IMR-90 (cell line): ENCODE measurements at regions not wholly inside any gene's neighbourhood (a gene's known extent, or its start where the extent isn't known, plus 50 kb on each side); places are given as distances from the start of the nearest gene placed in this dataset.

Experiments
- ATAC-seq: fragments of 200-7000 bp; cut with Tn5 transposase; 2 replicates; pipeline ENCODE4 v1.9.1; 2020; ENCODE audit warnings: low read depth, mild to moderate bottlenecking, moderate library complexity
- BruUV-seq: library from RNA; stranded (reverse); fragments of 400-500 nt; replicated peaks from 2 replicates; lab custom pipeline; 2021; lab: Mats Ljungman, UMichigan
- CTCF ChIA-PET: fragments of 300-600 bp; formaldehyde crosslinking; extraction: SDS; loops from one replicate; lab custom pipeline; 2021; ENCODE audit warnings: antibody characterized with exemption; lab: Yijun Ruan, JAX
- POLR2A ChIA-PET: fragments of 300-600 bp; sonication (Branson Sonifier 250); formaldehyde crosslinking; loops from one replicate; lab custom pipeline; 2022; ENCODE audit warnings: antibody characterized with exemption; ENCODE audit not compliant: unreplicated experiment; lab: Charles Lee
- DNase-seq: peaks from one replicate; pipeline ENCODE4 v3.0.0; 2013
- H2AFZ ChIP-seq: replicated peaks from 2 replicates; pipeline ENCODE3; 2013; ENCODE audit warnings: low read length, mild to moderate bottlenecking; ENCODE audit not compliant: poor library complexity
- H2AK5ac ChIP-seq: 2 replicates; pipeline ENCODE4 v1.6.1; 2013; ENCODE audit warnings: low read depth, low read length, inconsistent platforms
- H2AK9ac ChIP-seq: replicated peaks from 2 replicates; pipeline ENCODE3; 2013; ENCODE audit warnings: mild to moderate bottlenecking, low read depth, low read length, moderate library complexity; ENCODE audit not compliant: poor library complexity
- H2BK120ac ChIP-seq: 2 replicates; pipeline ENCODE4 v1.6.1; 2013; ENCODE audit warnings: low read depth, low read length, inconsistent platforms
- H2BK15ac ChIP-seq: 3 replicates; pipeline ENCODE4 v1.6.1; 2013; ENCODE audit warnings: low read depth, low read length, inconsistent platforms
- H2BK20ac ChIP-seq: 2 replicates; pipeline ENCODE4 v1.6.1; 2013; ENCODE audit warnings: low read depth, mild to moderate bottlenecking, inconsistent platforms, low read length, moderate library complexity
- H2BK5ac ChIP-seq: 2 replicates; pipeline ENCODE4 v1.6.1; 2013; ENCODE audit warnings: mild to moderate bottlenecking, low read depth, low read length, inconsistent platforms; ENCODE audit not compliant: poor library complexity, severe bottlenecking
- H3K14ac ChIP-seq: replicated peaks from 2 replicates; pipeline ENCODE4 v1.6.1; 2013; ENCODE audit warnings: low read depth, low read length, inconsistent platforms
- H3K18ac ChIP-seq: 2 replicates; pipeline ENCODE4 v1.6.1; 2013; ENCODE audit warnings: low read depth, low read length, control low read depth
- H3K23ac ChIP-seq: 2 replicates; pipeline ENCODE4 v1.6.1; 2013; ENCODE audit warnings: low read depth, low read length, inconsistent platforms
- H3K27ac ChIP-seq: 2 replicates; pipeline ENCODE4 v1.5.1; 2013; ENCODE audit warnings: mild to moderate bottlenecking, control low read depth, low read length; ENCODE audit not compliant: insufficient read depth
- H3K27me3 ChIP-seq: 2 replicates; pipeline ENCODE4 v1.6.1; 2013; ENCODE audit warnings: low read length; ENCODE audit not compliant: control insufficient read depth, insufficient read depth
- H3K36me3 ChIP-seq: 2 replicates; pipeline ENCODE4 v1.6.1; 2013; ENCODE audit warnings: low read length, mixed read lengths; ENCODE audit not compliant: control insufficient read depth, insufficient read depth
- H3K4ac ChIP-seq: 2 replicates; pipeline ENCODE4 v1.6.1; 2013; ENCODE audit warnings: low read depth, low read length, inconsistent platforms
- H3K4me1 ChIP-seq: 2 replicates; pipeline ENCODE4 v1.6.1; 2013; ENCODE audit warnings: low read length, mixed read lengths; ENCODE audit not compliant: control insufficient read depth, insufficient read depth
- H3K4me2 ChIP-seq: 2 replicates; pipeline ENCODE4 v1.6.1; 2013; ENCODE audit warnings: low read depth, mild to moderate bottlenecking, control low read depth, low read length, moderate library complexity
- H3K4me3 ChIP-seq: 2 replicates; pipeline ENCODE4 v1.5.1; 2013; ENCODE audit warnings: low read depth, mild to moderate bottlenecking, control low read depth, low read length, moderate library complexity; ENCODE audit not compliant: insufficient read depth
- H3K56ac ChIP-seq: 2 replicates; pipeline ENCODE4 v1.6.1; 2013; ENCODE audit warnings: low read length, inconsistent platforms; ENCODE audit not compliant: insufficient read depth; ENCODE audit errors: extremely low read depth
- H3K79me1 ChIP-seq, 2 experiments: 2 replicates each; pipeline ENCODE4 v1.6.1; 2013; ENCODE audit warnings: low read length in 2 of 2, inconsistent platforms in 1 of 2, low read depth in 1 of 2
- H3K9ac ChIP-seq: 2 replicates; pipeline ENCODE4 v1.6.1; 2013; ENCODE audit warnings: low read depth, low read length, control low read depth
- H3K9me1 ChIP-seq: 2 replicates; pipeline ENCODE4 v1.6.1; 2013; ENCODE audit warnings: low read length, inconsistent platforms; ENCODE audit not compliant: insufficient read depth
- H3K9me3 ChIP-seq: 2 replicates; pipeline ENCODE4 v1.6.1; 2013; ENCODE audit warnings: low read length; ENCODE audit not compliant: control insufficient read depth, insufficient read depth
- H4K20me1 ChIP-seq: 2 replicates; pipeline ENCODE4 v1.6.1; 2013; ENCODE audit warnings: low read length, inconsistent platforms; ENCODE audit not compliant: insufficient read depth
- H4K5ac ChIP-seq: 2 replicates; pipeline ENCODE4 v1.6.1; 2013; ENCODE audit warnings: mild to moderate bottlenecking, low read depth, low read length, control low read depth
- H4K8ac ChIP-seq, 2 experiments: 2 replicates each; pipeline ENCODE4 v1.6.1; 2013; ENCODE audit warnings: low read depth in 2 of 2, low read length in 2 of 2, control low read depth in 1 of 2, inconsistent platforms in 1 of 2
- H4K91ac ChIP-seq: 2 replicates; pipeline ENCODE4 v1.6.1; 2013; ENCODE audit warnings: low read depth, low read length, inconsistent platforms; ENCODE audit not compliant: insufficient read depth
- BHLHE40 ChIP-seq: fragments of 150-350 bp; IDR thresholded peaks from 2 replicates; pipeline ENCODE4 v1.6.1; 2016; ENCODE audit warnings: mild to moderate bottlenecking, low read depth, low read length
- CEBPB ChIP-seq: IDR thresholded peaks from 2 replicates; pipeline ENCODE4 v1.6.1; 2012; ENCODE audit warnings: low read depth, low read length, improper control_type of control experiment
- CHD1 ChIP-seq: IDR thresholded peaks from 2 replicates; pipeline ENCODE4 v1.6.1; 2012; ENCODE audit warnings: low read depth, low read length, improper control_type of control experiment
- MAFK ChIP-seq: IDR thresholded peaks from 2 replicates; pipeline ENCODE4 v1.6.1; 2012; ENCODE audit warnings: low read depth, low read length, improper control_type of control experiment
- MXI1 ChIP-seq: IDR thresholded peaks from 2 replicates; pipeline ENCODE4 v1.6.1; 2012; ENCODE audit warnings: low read depth, mild to moderate bottlenecking, low read length, moderate library complexity, borderline replicate concordance
- NFE2L2 ChIP-seq: fragments of 150-350 bp; IDR thresholded peaks from 2 replicates; pipeline ENCODE4 v1.6.1; 2016; ENCODE audit warnings: low read depth, mild to moderate bottlenecking, low read length
- RAD21 ChIP-seq: IDR thresholded peaks from 2 replicates; pipeline ENCODE4 v1.6.1; 2012; ENCODE audit warnings: low read length, improper control_type of control experiment
- RFX5 ChIP-seq: IDR thresholded peaks from 2 replicates; pipeline ENCODE4 v1.8.0; 2012; ENCODE audit warnings: low read depth, mild to moderate bottlenecking, low read length, moderate library complexity
- WGBS, 2 experiments: methylation state at CpG; one replicate each; pipeline versions ENCODE4 v1.1.5 to v1.1.7; 2013; ENCODE audit warnings: missing lambda C conversion rate in 2 of 2; ENCODE audit not compliant: insufficient read length in 1 of 2; ENCODE audit errors: extremely low coverage in 2 of 2; 5-methylcytosine and 5-hydroxymethylcytosine counted together
- dilution Hi-C: fragments of 300-500 bp; cut with HindIII; formaldehyde crosslinking; loops from one replicate; pipeline ENCODE4 v1.14.3; 2018; ENCODE audit warnings: low sequenced_read_pairs; ENCODE audit not compliant: unreplicated experiment
- in situ Hi-C: fragments of 300-500 bp; cut with MboI; formaldehyde crosslinking; loops from 3 replicates; pipeline ENCODE4 v1.14.3; 2019; ENCODE audit warnings: low sequenced_read_pairs, inconsistent platforms, mixed read lengths
- intact Hi-C: fragments of 100-400 bp; cut with micrococcal nuclease; formaldehyde crosslinking; loops from 2 replicates; pipeline ENCODE4 v1.10.0; 2022

- H3K9ac ChIP-seq = no peak overlapping the region
- no peak overlapping the region for H4K91ac ChIP-seq
- H3K14ac ChIP-seq = no peak overlapping the region
- BruUV-seq = no TSS peak
- no peak overlapping the region for H4K5ac ChIP-seq
- no peak overlapping the region for H3K56ac ChIP-seq
- dilution Hi-C loops = no loop called here
- H3K36me3 ChIP-seq = no peaks in the 10 kb centered on the region
- ChIA-PET CTCF (no interaction called here), POLR2A (no interaction called here)
- no CpG with 5 or more reads among the region's 4 CpGs for WGBS, 2 experiments
- H3K27ac ChIP-seq = no peak overlapping the region
- no peak overlapping the region for H3K4me2 ChIP-seq
- no peak overlapping the region for H2BK120ac ChIP-seq
- H3K9me3 ChIP-seq = peaks cover 5% of the 10 kb centered on the region; the same call in 1 of the 2 replicates
- no peaks in the 10 kb centered on the region for H3K9me1 ChIP-seq
- DNase-seq = no peak
- no peak overlapping the region for H3K23ac ChIP-seq
- H3K79me1 ChIP-seq = no peaks in the 10 kb centered on the region
- in situ Hi-C loops = no loop called here
- no peak for ATAC-seq
- no peak overlapping the region for H2BK5ac ChIP-seq
- no peaks in the 10 kb centered on the region for H4K20me1 ChIP-seq
- no peak overlapping the region for H4K8ac ChIP-seq
- no peak overlapping the region for H2BK20ac ChIP-seq
- no peak overlapping the region for H2AK9ac ChIP-seq
- no peak overlapping the region for H3K18ac ChIP-seq
- no peak overlapping the region for H3K4me3 ChIP-seq
- H3K27me3 ChIP-seq = no peaks in the 10 kb centered on the region
- no peak for TF ChIP-seq RFX5
- no peak for TF ChIP-seq MAFK
- TF ChIP-seq NFE2L2 = no peak
- no peak for TF ChIP-seq BHLHE40
- no peak for TF ChIP-seq CEBPB
- TF ChIP-seq MXI1 = no peak
- TF ChIP-seq CHD1 = no peak
- no peak for TF ChIP-seq RAD21
- no peak overlapping the region for H3K4ac ChIP-seq
- H2AK5ac ChIP-seq = no peak overlapping the region
- intact Hi-C loops = no loop called here
- H2BK15ac ChIP-seq = no peak overlapping the region
- H2AFZ ChIP-seq = no peak overlapping the region
- no peaks in the 10 kb centered on the region for H3K4me1 ChIP-seq
These were observed 2300.3 kb downstream of the MAT2B start for GRCh38 chr5:165805756-165806155.
